ENCODE measurements at regions not wholly inside any gene's neighbourhood (a gene's known extent, or its start where the extent isn't known, plus 50 kb on each side); places are given as distances from the start of the nearest gene placed in this dataset.

DNA sequence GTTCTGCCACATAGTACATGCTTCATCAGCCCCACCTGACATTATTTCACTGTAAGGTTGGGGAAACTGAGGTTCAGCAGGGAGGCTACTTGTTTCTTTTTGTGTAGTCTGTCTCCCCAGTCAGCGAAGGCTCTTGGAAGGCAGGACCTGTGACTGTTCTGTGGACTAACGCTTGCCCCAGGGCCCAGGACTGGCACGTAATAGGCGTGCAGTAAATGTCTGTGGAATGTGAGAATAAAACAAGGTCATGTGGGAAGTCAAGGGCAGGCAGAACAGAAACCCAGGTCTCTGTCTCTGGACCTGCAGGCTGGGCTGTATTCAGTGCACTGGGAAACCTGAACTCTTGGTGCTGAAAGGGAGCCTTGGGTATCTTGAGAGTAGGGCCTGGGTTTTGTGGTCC is 168.7 kb downstream of the RPS24 start:
- no peaks in the 10 kb centered on the region for H3K27me3 ChIP-seq (replicated peaks; ENCODE audit: insufficient read depth, low read depth, low read length, poor library complexity)
- H3K27ac ChIP-seq (ENCODE audit: low read depth, low read length, poor library complexity, severe bottlenecking) = no peak overlapping the region
- TF ChIP-seq, protein P1, sequence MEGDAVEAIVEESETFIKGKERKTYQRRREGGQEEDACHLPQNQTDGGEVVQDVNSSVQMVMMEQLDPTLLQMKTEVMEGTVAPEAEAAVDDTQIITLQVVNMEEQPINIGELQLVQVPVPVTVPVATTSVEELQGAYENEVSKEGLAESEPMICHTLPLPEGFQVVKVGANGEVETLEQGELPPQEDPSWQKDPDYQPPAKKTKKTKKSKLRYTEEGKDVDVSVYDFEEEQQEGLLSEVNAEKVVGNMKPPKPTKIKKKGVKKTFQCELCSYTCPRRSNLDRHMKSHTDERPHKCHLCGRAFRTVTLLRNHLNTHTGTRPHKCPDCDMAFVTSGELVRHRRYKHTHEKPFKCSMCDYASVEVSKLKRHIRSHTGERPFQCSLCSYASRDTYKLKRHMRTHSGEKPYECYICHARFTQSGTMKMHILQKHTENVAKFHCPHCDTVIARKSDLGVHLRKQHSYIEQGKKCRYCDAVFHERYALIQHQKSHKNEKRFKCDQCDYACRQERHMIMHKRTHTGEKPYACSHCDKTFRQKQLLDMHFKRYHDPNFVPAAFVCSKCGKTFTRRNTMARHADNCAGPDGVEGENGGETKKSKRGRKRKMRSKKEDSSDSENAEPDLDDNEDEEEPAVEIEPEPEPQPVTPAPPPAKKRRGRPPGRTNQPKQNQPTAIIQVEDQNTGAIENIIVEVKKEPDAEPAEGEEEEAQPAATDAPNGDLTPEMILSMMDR (conservative IDR thresholded peaks at IDR 0.05; ENCODE audit: low read depth, low read length) = no peak
- TF ChIP-seq EZH2 (IDR thresholded peaks at IDR 0.05; ENCODE audit: borderline replicate concordance, low read depth, low read length, poor library complexity, severe bottlenecking) = no peak
- no peaks in the 10 kb centered on the region for H3K36me3 ChIP-seq (ENCODE audit: insufficient read depth, low read length, poor library complexity, severe bottlenecking)
- ChIA-PET CTCF (no interaction called here), POLR2A (ENCODE audit: low non-redundant PET) (no interaction called here)
- no peak for DNase-seq (ENCODE audit: low spot score)
- intact Hi-C loops (cut with micrococcal nuclease; ENCODE audit: unreplicated experiment) = no loop called here
- H3K4me3 ChIP-seq (ENCODE audit: low read depth, low read length, poor library complexity, severe bottlenecking) = no peak overlapping the region
- no peaks in the 10 kb centered on the region for H3K9me3 ChIP-seq (ENCODE audit: low read depth, low read length, poor library complexity, severe bottlenecking)
- BruUV-seq (replicated peaks) = no TSS peak
- H3K4me1 ChIP-seq (ENCODE audit: insufficient read depth, low read length, poor library complexity, severe bottlenecking) = peaks cover 15% of the 10 kb centered on the region

DNA sequence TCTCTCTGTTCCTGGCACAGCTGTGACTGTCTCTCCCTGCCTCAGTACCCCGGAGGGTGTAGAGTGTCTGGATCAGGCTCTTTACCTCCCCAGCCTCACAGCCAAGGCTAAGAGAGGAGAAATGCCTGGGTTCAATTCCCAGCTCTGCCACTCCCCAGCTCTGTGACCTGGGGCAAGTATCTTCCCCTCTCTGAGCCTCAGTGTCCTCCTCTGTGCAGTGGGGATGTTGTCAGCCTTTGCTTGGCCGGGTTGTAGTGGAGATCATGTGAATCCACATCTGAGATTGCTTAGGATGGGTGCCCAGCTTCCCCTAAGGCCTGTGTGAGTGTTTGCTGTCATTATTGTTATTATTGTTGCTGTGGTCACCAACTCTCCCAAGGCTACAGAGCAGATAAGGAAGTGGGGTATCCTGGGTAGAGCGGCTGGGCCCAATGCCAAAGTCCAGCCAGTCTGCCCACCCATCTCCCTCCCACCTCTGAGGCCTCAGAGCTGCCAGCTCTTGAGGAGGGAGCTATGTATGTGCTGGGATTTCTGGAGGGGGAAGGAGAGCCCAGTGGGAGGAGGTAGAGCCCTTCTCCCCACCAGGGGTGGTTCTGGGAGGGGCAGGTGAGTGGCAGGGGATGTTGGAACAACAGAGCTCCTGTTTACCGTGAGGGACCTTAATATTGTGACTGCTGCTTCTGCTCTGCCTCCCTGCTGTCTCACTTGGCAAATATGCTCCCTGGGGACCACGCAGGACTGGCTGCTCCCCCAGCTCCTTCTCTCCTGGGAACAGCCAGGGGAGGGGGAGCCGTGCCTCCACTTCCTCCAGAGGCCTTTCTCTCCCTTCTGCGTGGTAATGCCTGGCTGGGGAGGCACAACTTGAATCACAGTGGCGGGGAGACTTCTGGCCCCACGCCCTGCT is 170.5 kb downstream of the RPS24 start:
- no peak overlapping the region for H3K4me3 ChIP-seq (ENCODE audit: low read depth, low read length, poor library complexity, severe bottlenecking)
- ChIA-PET CTCF (no interaction called here), POLR2A (ENCODE audit: low non-redundant PET) (no interaction called here)
- intact Hi-C loops (cut with micrococcal nuclease; ENCODE audit: unreplicated experiment) = no loop called here
- DNase-seq (ENCODE audit: low spot score) = peak; percentile 32
- BruUV-seq (replicated peaks) = no TSS peak
- no peaks in the 10 kb centered on the region for H3K9me3 ChIP-seq (ENCODE audit: low read depth, low read length, poor library complexity, severe bottlenecking)
- TF ChIP-seq, protein P1 (conservative IDR thresholded peaks at IDR 0.05; ENCODE audit: low read depth, low read length) = no peak
- TF ChIP-seq EZH2 (IDR thresholded peaks at IDR 0.05; ENCODE audit: borderline replicate concordance, low read depth, low read length, poor library complexity, severe bottlenecking) = no peak
- no peak overlapping the region for H3K27ac ChIP-seq (ENCODE audit: low read depth, low read length, poor library complexity, severe bottlenecking)
- no peaks in the 10 kb centered on the region for H3K27me3 ChIP-seq (replicated peaks; ENCODE audit: insufficient read depth, low read depth, low read length, poor library complexity)
- H3K36me3 ChIP-seq (ENCODE audit: insufficient read depth, low read length, poor library complexity, severe bottlenecking) = no peaks in the 10 kb centered on the region
- H3K4me1 ChIP-seq (ENCODE audit: insufficient read depth, low read length, poor library complexity, severe bottlenecking) = peaks cover 25% of the 10 kb centered on the region

DNA sequence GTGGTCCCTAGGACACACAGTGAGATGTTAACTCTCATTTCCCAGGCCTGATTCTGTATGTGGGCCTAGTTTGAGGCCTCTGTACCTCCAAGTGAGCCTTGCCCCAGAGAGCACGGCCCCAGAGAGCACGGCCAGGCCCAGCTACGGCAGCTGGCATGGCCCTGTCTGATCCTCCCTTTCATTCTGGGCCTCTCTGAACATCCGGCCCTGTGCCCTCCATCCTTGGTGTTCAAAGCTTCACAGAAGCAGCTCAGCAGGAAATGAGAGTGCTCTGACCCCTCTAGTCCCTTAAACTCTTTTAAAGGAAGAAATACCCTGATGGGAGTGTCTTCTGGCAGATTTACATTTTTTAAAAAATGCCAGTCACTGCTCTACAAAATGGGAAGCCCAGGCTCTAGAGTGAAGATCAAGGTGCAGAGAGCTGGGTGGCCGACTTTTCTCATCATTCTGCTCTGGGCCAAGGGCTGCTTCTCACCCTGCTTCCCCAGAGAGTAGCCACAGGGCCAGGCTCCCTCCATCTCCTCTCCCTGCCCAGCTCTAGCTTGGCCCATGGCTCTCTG is 171.9 kb downstream of the RPS24 start:
- H3K27me3 ChIP-seq (replicated peaks; ENCODE audit: insufficient read depth, low read depth, low read length, poor library complexity) = no peaks in the 10 kb centered on the region
- no peak overlapping the region for H3K4me3 ChIP-seq (ENCODE audit: low read depth, low read length, poor library complexity, severe bottlenecking)
- peaks cover 30% of the 10 kb centered on the region for H3K4me1 ChIP-seq (ENCODE audit: insufficient read depth, low read length, poor library complexity, severe bottlenecking)
- TF ChIP-seq, protein P1 (conservative IDR thresholded peaks at IDR 0.05; ENCODE audit: low read depth, low read length) = no peak
- TF ChIP-seq EZH2 (IDR thresholded peaks at IDR 0.05; ENCODE audit: borderline replicate concordance, low read depth, low read length, poor library complexity, severe bottlenecking) = no peak
- ChIA-PET POLR2A (ENCODE audit: low non-redundant PET) (no interaction called here), CTCF (no interaction called here)
- no peaks in the 10 kb centered on the region for H3K36me3 ChIP-seq (ENCODE audit: insufficient read depth, low read length, poor library complexity, severe bottlenecking)
- DNase-seq (ENCODE audit: low spot score) = no peak
- intact Hi-C loops (cut with micrococcal nuclease; ENCODE audit: unreplicated experiment) = no loop called here
- no peak overlapping the region for H3K27ac ChIP-seq (ENCODE audit: low read depth, low read length, poor library complexity, severe bottlenecking)
- H3K9me3 ChIP-seq (ENCODE audit: low read depth, low read length, poor library complexity, severe bottlenecking) = no peaks in the 10 kb centered on the region
- no TSS peak for BruUV-seq (replicated peaks)
